ENCODE measurements at regions not wholly inside any gene's neighbourhood (a gene's known extent, or its start where the extent isn't known, plus 50 kb on each side); places are given as distances from the start of the nearest gene placed in this dataset.

- TF ChIP-seq GATA2 (IDR thresholded peaks at IDR 0.05; ENCODE audit: low read depth, low read length), result no peak
- TF ChIP-seq GATA3 (IDR thresholded peaks at IDR 0.05; ENCODE audit: low read depth, low read length), result no peak
Observed at GRCh38 chr22:23001463-23001862, 68.9 kb upstream of the GNAZ start.

All from SH-SY5Y (cell line).